DND-41 (cell line): ENCODE measurements at regions not wholly inside any gene's neighbourhood (a gene's known extent, or its start where the extent isn't known, plus 50 kb on each side); places are given as distances from the start of the nearest gene placed in this dataset.

ENCODE experiments used
- CTCF ChIP-seq: IDR thresholded peaks from 2 replicates; pipeline ENCODE4 v1.5.1; 2012; ENCODE audit warnings: borderline replicate concordance, low read length, moderate library complexity, mild to moderate bottlenecking; ENCODE audit not compliant: poor library complexity, severe bottlenecking; ENCODE audit errors: extremely low read depth
- EZH2 ChIP-seq: IDR thresholded peaks from 3 replicates; pipeline ENCODE4 v1.6.1; 2012; ENCODE audit warnings: borderline replicate concordance, low read depth, mild to moderate bottlenecking, moderate library complexity, low read length, inconsistent platforms; ENCODE audit not compliant: severe bottlenecking

DNA sequence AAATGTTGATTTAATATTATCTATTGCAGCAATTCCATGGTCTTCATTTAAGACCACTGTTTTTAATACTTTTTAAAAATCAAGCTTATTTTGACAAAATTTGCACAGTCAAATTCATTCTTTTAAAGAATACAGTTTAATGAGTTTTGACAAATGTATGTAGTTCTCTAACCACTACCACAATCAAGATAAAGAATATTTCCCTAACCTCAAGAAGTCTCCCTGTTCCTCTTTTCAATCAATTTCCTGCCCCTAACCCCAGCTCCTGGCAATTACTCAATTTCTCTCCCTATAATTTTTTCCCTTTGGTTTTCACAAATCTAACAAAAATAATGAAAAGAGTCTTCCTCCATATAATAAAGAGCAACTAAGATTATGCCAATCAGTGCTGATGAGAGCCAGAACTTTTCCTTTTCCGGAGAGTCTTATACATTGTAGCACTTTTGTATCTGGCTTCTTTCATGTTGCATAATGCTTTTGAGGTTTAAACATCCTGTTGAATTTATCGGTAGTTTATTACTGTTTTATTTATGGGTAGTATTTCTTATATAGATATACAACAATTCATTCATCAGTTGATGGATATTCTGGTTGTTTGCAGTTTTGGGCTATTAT lies 231.7 kb downstream of the AASDHPPT start:
- TF ChIP-seq CTCF (no peak), EZH2 (no peak)
